ELR (cell line): ENCODE measurements at regions not wholly inside any gene's neighbourhood (a gene's known extent, or its start where the extent isn't known, plus 50 kb on each side); places are given as distances from the start of the nearest gene placed in this dataset.
"Not testable (repeated sequence)": the region's sequence is repeated elsewhere in the genome, so short reads cannot be mapped to it uniquely, and the experiment has no call there.

ENCODE experiments used
- DNase-seq: peaks from one replicate; pipeline ENCODE4 v3.0.0-alpha.2; 2015; ENCODE audit warnings: low read depth

DNA sequence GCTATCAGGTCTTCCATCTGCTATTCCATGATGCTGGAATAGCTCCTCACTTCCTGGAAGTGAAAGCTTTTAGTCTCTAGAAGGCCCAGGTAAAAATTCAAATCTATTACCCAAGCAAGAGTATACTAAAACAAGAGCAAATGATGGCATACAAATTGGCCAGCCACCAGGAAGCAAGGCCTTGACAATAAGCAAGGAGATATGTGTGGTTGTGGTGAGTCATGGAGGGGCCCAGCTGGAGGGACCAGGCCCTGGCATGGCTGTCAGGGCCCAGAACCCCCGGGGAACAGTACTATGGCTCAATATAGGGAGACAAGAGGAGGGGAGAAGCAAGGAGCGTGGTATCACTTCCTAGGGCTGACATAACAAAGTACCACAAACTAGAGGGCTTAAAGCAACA lies 358.7 kb downstream of the RRAGC start:
- DNase-seq = peak; percentile 6

DNA sequence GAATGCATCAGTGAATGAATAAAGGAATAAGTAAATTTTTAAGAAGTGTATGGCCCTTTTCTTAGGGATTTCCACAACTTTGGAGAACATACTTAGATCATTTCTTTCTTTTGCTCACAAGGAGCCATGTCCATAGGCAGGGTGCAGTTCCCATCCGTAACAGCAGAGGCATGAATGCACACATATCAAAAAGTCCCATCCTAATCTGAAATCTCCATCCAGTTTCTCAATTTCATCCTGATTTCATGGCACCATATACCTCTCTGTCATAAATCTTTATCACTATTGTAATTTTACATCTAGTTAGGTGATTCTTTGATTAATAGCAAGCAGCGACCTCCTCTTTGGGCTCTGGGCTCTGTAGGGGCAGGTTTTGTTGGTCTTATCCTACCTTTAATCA lies 359.2 kb downstream of the RRAGC start:
- peak; percentile 8 for DNase-seq

DNA sequence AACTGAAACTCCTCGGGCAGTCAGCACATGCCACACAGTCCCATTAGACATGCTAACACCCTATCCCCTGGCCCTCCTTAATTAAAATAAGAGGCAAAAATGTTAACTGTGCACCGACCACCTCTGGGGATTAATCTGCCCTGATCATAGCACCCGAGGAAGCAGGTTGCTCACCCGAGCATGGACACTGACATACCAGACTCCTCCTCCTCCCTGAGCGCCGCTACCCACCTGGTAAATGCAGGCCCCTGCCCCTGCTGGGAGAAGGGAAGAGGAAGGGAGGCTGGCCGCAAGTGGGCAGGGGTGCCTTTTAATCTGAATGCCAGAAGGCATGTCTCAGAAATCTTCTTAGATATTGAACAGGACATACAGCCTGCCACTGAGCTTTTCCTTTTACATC lies 360.9 kb downstream of the RRAGC start:
- no peak for DNase-seq

DNA sequence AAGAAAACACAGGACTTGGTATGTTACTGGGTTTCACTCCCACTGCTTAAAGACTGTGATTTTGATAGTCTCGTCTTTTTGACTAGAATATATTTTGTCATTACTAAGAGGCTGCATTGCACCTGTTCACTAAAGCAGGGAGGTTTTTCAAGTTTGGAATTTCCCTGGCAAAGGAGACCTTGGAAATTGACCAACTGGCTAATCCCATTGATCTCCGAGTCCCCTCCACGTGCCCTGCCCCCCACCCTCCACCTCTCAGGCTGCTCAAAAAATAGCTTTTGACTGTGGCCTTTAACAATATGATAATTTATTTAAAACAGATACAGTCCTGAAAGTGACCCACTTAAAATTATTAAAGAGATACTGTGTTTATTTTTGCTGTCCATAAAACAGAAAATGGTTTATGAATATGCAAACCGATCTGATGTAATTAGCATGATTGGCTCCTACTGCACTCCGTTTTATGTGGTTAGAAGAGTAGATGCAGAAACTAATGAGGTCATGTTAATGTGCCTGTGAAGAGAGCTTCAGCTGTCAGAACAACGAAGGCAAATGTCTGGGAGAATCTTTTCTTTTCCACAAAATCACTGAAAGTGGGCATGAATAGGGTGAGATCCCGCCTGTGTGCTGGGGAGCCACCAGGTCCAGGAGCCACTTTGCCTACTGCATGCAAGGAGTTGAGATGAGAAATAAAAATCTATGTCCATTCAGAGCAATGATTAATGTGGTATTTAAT lies 361.5 kb downstream of the RRAGC start:
- DNase-seq = no peak

DNA sequence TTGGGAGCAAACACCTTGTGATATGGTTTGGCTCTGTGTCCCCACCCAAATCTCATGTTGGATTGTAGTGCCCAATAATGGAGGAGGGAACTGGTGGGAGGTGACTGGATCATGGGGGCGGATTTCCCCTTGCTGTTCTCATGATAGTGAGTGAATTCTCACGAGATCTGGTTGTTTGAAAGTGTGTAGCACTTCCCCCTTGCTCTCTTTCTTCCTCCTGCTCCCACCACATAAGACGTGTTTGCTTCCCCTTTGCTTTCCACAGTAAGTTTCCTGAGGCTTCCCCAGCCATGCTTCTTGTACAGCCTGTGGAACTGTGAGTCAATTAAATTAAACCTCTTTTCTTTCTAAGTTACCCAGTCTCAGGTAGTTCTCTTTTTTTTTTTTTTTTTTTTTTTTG lies 366.3 kb downstream of the RRAGC start:
- DNase-seq = not testable (repeated sequence)

DNA sequence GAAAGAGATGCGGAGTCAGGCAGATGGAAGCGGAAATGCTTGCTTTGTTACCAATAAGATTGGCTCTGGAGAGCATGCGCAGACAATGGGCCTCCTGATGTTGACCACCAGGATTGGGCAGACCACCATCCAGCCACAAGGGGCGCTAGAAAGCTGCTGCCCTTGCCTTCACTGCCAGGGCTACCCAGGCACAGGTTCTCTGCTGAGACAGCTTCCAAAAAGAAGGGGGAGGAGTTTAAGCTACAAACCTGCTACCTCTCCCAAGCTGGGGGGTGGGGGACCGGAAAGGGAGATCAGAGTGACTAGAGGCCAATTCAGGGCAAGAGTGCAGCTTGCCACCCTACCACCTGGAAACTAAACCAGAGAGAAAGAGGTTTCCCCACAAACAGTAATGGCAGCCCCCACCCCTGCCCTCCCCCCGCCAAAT lies 369.7 kb downstream of the RRAGC start:
- DNase-seq = peak; percentile 37

DNA sequence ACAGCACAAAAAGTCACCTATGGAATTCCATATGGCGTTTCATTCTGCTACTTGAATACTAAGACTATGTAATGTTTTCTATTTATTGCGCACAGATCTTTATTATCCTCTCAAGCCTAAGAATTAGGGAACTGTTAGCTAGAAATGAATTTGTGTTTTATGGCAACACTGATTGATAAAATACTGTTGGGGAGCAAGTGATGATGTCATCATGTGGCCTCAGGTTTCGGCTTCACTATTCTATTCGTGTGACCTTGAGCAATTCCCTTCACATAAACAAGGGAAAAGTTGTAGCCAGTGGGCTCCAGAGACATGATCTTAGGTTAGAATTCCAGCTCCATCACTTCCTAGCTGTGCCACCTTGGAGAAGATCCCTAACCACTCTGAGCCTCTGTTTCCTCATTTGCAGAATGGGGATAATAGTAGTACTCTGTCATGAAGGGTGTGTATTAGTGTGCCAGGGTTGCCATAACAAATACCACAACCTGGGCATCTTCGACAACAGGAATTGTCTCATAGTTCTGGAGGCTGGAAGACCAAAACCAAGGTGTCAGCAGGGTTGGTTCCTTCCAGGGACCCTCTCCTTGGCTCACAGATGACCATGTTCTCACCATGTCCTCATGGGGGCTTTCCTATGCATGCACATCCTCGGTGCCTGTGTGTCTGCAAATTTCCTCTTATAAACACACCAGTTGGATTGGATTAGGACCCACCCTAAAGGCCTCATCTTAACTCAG lies 371.2 kb downstream of the RRAGC start:
- no peak for DNase-seq

DNA sequence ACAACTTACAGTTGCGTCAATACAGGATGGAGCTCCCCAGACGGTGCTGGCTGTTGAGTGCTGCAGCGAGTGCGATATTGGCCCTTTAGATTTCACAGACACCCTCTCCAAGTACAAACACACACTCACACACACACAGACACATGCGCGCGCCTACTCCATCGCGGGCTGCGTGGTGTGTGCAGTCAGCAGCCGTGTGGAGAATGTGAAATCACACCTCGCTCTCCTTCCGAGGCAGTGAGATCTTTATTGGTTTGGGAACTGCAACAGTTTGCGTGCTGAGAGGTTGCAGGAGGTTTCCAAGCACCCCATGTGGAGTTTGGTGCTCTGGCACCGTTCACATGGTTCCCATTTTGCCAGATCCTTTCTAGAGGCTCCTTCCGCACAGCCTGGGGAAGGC lies 372.2 kb downstream of the RRAGC start:
- DNase-seq = no peak

DNA sequence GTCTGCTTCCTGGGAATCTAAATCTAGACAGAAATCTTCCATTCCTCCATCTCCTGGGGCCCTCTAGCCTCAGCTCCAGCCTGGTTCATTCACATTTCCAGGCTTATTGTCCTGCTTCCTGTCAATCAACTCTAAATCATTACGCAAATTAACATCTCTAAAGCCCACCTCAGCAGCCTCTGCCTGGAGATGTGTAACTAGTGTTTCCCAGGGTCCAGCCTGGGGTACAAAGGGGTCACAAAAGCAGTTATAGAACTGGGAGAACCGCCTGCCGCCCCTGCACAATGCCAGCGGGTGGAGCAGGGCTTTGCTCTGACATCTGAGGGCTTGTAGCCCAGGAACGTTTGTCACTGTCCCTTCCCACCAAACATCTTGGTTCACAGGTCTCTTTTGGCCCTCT lies 373.5 kb downstream of the RRAGC start:
- no peak for DNase-seq

DNA sequence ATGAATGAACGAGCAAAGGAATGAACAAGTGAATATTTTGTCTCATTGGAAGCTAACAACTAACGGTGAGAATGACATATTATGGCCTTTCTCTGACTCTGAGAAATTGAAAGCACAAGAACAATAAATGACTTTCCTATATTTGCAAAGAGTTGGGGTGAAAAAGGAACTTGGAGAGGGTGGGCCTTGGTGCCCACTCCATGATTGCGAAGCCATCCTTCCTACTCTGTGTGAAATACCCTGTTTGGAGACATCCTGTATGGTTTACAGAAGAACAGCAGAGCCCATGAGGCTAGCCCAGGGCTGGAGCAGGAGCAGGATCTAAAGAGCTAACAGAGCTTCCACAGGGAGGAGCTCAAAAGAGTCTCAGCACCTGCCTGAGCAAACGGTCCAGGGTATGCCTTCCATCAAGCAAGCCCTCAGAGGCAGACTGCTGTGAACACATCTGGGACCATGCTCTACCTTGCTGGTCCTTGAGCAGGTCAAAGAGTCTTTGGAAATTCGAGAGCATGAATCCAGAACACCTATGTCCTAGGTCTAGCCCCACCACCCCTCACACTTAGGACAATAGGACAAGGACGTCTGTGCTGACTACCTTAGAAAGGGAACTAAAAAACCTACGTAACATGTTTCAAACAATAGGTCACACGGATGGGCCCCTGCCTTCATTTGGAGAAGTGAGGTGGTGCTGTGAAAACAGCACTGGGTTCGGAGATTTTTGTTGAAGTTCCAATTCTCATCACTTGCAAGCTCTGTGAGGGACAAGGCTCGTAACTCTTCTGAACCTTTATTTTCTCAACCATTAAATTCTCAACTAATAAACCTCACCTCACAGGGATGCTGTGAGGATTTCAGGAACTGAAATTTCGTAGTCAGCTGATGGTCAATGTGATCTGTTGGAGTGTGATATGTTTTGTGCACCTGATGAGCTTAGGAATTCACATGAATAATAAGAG lies 377.4 kb downstream of the RRAGC start:
- no peak for DNase-seq

DNA sequence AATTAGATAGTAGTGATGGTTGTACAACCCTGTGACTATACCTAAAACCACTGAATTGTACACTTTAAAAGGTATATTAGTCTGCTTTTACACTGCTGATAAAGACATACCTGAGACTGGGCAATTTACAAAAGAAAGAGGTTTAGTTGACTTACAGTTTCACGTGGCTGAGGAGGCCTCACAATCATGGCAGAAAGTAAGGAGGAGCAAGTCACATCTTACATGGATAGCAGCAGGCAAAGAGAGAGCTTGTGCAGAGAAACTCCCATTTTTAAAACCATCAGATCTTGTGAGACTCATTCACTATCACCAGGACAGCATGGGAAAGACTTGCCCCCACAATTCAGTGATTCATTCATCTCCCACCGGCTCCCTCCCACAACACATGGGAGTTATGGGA lies 379.9 kb downstream of the RRAGC start:
- not testable (repeated sequence) for DNase-seq

DNA sequence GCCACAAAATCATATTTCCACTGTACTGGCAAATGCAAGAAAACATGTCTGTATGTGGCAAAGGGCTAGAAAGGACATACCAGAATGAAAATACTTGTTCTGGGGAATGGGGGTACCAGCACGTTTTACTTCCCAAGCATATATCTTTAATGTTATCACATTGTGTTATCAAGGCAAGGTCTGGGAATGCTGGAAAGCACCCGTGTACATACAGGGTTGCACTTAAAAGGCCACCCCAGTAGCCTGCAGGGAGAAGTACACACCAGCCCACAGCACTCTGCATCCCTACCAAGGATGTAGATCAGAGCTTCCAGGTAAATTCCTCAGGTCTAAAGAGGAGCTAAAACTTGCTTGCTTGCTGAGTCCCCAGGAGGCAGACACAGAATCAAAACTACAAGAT lies 381.8 kb downstream of the RRAGC start:
- no peak for DNase-seq

DNA sequence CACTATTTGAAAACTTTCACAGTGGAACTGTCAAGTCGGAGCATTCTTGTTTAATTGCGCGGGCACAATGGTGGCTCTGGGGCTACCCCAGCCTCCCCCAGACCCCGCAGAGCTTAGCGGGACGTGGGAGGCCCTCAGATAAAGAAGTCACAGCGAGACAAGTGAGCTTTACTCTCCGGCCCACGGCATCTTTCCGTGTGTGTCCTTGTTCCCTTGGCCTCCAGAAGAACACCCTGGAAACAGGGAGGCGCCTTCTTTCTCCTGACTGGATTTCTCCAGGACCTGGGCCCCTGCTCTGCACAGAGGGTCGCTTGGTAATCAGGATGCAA lies 382.8 kb downstream of the RRAGC start:
- DNase-seq = no peak

DNA sequence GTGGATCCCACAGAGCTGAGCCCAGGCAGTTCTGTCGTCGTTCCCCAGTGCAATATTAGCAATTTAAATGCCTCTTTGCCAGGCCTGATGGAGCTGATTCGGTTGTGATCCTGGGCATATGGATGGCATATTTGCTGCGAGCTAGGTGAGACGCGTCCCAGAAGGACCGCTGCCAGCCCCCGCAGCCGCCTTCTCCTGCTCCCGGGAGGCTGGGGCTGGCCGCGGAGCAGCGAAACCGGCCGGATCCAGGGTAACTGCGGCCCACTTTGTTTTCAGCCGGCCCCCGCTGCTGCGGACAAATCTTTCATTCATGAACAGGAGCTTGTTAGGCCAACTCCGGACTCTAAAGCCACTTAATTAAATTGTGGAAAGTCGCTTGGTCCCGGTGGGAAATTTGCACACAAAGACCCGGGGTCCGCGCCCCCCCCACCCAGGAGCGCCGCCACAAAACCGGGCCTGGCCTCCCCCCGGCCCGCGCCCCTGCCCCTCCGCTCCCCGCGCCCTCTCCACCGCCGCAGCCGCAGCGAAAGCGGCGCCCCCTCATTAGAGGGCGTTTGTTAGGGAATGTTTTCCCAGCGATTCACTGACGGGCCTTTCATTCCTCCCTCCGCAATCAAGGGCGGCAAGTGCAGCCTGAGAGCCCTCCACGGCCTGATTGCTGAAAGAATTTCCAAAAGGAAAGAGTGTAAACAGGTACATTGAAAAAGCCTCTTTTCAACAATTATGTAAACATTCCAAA lies 383.3 kb downstream of the RRAGC start:
- no peak for DNase-seq

DNA sequence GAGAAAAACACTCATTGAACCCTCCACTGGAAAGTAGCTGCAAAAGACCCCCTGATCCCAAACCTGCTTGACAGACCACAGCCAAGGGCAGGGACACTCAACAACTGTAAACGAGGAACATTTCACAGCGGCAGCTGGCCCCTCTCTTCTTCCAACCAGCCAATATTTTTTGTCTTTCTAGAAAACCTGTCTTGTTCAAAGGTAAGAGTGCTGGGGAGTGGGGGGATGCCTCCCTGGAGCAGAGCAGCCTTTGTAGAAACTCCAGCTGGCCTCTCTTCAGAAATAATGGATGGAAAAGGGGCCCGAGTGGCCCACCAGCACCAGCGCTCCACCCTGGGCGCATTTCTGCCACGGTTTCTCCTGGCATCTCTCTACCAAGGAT lies 384.0 kb downstream of the RRAGC start:
- DNase-seq = no peak

DNA sequence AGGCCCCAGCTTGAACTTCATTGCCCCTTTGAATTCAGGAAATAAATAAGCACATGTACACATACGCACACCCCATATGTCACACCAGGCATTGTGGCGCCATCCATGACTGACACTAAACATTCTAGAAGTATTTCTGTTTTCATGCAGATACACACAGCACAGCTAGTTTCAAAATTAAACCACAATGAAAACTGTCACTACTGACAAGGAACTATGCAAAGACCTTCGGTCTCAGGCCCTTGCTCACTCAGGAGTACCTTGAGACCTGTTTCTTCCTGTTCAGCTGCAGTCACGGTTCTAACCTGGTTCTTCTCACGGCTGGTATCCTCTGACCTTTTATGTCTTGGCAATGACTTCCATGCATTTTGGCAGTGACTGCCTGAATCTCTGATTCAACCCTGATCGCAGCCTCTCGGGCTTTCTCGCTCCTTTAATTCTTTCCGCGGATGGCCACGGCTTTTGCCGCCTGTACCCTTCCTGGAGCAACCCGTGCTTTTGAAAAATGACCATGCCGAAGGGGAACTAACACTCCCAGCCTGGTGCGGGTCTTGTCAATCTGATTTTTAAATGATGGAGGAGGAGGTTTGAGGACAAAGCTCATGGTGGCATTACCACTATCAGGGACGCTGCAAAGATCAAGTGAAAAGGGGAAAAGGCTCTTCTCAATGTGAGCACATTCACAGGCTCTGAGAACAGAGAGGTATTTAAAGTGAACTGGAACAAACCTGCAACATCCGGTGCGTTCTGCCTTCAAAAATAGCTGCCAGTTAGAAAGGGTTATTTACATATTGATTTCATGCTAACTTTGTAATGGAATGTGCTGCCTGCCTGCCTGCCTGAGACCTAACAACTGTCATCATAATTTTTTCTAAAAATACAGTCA lies 384.6 kb downstream of the RRAGC start:
- no peak for DNase-seq

DNA sequence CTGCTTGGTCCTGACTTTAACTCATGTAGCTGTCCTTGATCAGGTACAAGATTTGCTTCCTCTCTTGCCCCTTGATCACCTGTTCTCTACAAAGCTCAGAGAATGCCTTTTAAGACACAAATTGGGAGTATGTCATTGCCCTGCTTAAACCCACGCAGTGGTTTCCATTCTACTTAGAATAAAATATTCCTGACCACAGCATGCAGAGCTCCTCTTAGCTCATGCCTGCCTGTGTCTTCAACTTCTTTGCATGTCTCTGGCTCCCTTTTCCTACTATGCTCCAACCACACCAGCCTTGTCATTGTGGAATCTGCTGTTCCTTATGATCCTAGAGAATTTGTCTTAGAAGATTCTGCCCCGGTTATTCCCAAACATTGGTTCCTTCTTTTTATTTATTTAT lies 393.1 kb downstream of the RRAGC start:
- DNase-seq = no peak

DNA sequence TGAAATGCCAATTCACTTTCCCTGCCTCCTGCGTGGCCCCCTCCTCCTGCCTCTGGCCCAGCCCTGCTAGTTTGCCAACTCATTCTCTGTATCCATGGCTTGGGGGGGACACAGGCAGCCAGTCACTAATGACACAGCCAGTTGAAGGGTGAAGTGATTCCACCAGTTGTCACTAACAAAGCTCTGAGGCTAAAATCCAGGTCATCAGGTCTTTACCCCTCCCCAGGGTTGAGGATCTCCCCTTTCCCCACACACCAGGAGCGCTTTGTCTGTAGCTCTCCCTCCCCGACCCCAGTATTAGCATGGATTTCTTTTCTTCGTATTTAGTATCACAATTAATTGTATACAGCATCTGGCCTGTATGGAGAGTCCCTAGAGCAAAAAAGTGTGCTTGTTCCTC lies 394.1 kb downstream of the RRAGC start:
- no peak for DNase-seq

DNA sequence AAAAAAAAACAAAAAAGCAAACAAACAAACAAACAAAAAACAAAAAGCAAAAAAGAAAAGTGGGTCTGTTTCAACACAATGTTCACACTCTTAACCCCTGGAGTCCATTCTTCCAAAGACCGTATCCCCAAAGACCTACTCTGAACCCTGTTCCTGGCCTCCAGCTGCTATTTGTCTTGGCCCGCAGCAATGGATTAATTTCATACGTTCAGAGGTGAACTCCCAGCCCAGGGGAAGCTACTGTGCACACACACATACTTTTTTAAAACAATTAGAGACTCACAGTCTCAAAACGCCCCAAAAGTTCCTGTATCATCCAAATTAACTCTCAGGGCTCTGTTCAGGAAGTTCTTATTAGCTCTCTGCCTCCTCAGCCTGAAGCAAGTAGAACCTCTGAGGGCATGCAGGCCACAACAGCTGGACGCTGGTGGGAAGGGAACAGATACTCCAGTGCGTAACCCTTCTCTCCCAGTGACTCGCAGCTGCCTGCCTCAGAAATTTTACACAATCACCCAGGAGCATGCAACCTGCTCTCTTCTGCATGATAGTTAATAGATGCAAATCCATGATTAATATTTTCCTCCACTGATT lies 395.4 kb downstream of the RRAGC start:
- DNase-seq = no peak

DNA sequence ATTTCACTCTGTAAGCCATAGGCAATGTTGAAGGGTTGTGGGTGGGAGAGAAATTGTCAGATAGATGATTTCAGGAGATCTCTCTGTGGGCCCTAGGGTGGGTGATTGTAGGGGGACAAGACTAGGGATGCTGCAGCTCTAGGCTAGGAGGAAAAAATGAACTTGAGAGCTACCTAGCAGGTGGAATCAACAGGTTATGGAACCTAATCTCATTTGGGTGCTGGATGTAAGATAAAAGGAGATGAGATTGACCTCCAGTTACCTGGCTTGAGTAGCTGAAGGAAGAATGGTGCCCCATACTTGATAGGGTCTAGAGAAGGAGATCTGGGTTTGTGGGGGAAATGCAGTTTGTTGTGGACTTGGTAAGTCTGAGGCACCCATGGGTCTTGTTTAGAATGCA lies 396.5 kb downstream of the RRAGC start:
- no peak for DNase-seq

DNA sequence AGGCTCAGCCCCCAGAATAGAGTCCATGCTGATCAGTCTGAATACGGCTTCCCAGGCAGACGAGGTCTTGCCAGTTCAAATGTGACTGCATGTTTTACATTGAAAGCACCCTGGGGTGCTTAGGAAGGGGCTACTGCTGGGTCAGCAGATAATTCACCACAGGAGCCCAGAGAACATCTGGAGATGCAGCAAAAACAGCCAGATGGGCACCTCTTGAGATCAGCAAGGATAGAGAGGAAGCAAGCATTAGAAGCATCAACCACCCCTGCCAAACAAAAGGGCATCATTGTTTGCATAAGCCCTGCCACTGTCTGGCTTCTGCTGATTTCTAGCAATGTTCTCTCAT lies 403.1 kb downstream of the RRAGC start:
- no peak for DNase-seq
